ENCODE measurements at regions not wholly inside any gene's neighbourhood (a gene's known extent, or its start where the extent isn't known, plus 50 kb on each side); places are given as distances from the start of the nearest gene placed in this dataset.

- TF ChIP-seq EZH2 (IDR thresholded peaks at IDR 0.05; ENCODE audit: low read depth, unreplicated experiment) (no peak), CTCF (conservative IDR thresholded peaks at IDR 0.05; ENCODE audit: low read depth in 2 of 2) (no peak), POLR2AphosphoS5 (IDR thresholded peaks at IDR 0.05; ENCODE audit: low read depth) (no peak), REST (IDR thresholded peaks at IDR 0.05; ENCODE audit: unreplicated experiment) (no peak)
- TF ChIP-seq, protein P1, sequence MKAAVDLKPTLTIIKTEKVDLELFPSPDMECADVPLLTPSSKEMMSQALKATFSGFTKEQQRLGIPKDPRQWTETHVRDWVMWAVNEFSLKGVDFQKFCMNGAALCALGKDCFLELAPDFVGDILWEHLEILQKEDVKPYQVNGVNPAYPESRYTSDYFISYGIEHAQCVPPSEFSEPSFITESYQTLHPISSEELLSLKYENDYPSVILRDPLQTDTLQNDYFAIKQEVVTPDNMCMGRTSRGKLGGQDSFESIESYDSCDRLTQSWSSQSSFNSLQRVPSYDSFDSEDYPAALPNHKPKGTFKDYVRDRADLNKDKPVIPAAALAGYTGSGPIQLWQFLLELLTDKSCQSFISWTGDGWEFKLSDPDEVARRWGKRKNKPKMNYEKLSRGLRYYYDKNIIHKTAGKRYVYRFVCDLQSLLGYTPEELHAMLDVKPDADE (IDR thresholded peaks at IDR 0.05) = no peak
These were observed 63.6 kb downstream of the TMEM30B start for GRCh38 chr14:61217516-61217915.

Measured in GM23338 (cell line).